GM23338 (cell line): ENCODE measurements at regions not wholly inside any gene's neighbourhood (a gene's known extent, or its start where the extent isn't known, plus 50 kb on each side); places are given as distances from the start of the nearest gene placed in this dataset.

Experiments used
- ATAC-seq: fragments of 200-7000 bp; cut with Tn5 transposase; 3 replicates; pipeline ENCODE4 v1.9.1; 2020
- DNase-seq: peaks from one replicate; pipeline ENCODE4 v3.0.0-alpha.2; 2015; ENCODE audit warnings: low spot score
- H2AFZ ChIP-seq: fragments of 200-600 bp; sonication (generic); 2 replicates; pipeline ENCODE4 v1.8.0; 2016; ENCODE audit warnings: antibody characterized with exemption, mild to moderate bottlenecking, moderate library complexity
- H3F3A ChIP-seq: fragments of 200-600 bp; sonication (generic); replicated peaks from 2 replicates; pipeline ENCODE4 v1.8.0; 2017; ENCODE audit warnings: antibody characterized with exemption, mixed run types, low read depth
- H3K27ac ChIP-seq: fragments of 200-600 bp; sonication (generic); 2 replicates; pipeline ENCODE4 v1.6.1; 2016; ENCODE audit warnings: low read depth
- H3K27me3 ChIP-seq: fragments of 200-600 bp; sonication (generic); 2 replicates; pipeline ENCODE4 v1.8.0; 2016; ENCODE audit warnings: mild to moderate bottlenecking, mixed run types, moderate library complexity; ENCODE audit not compliant: insufficient read depth
- H3K36me3 ChIP-seq: fragments of 200-600 bp; sonication (generic); 2 replicates; pipeline ENCODE4 v1.8.0; 2016; ENCODE audit warnings: mild to moderate bottlenecking; ENCODE audit not compliant: insufficient read depth
- H3K4me1 ChIP-seq: fragments of 200-600 bp; sonication (generic); 2 replicates; pipeline ENCODE4 v1.8.0; 2016; ENCODE audit warnings: mild to moderate bottlenecking, moderate library complexity; ENCODE audit not compliant: insufficient read depth
- H3K4me2 ChIP-seq: fragments of 200-600 bp; sonication (generic); 2 replicates; pipeline ENCODE4 v1.7.1; 2017; ENCODE audit warnings: mixed run types
- H3K4me3 ChIP-seq: fragments of 200-600 bp; sonication (generic); 2 replicates; pipeline ENCODE4 v1.6.1; 2016; ENCODE audit warnings: mixed run types
- H3K79me2 ChIP-seq: fragments of 200-600 bp; sonication (generic); replicated peaks from 2 replicates; pipeline ENCODE4 v1.8.0; 2017; ENCODE audit warnings: mild to moderate bottlenecking; ENCODE audit not compliant: insufficient read depth
- H3K9me2 ChIP-seq: fragments of 200-600 bp; sonication (generic); 2 replicates; pipeline ENCODE4 v1.8.0; 2017; ENCODE audit not compliant: insufficient read depth
- H4K20me1 ChIP-seq: fragments of 200-600 bp; sonication (generic); replicated peaks from 2 replicates; pipeline ENCODE4 v1.8.0; 2017; ENCODE audit warnings: mild to moderate bottlenecking; ENCODE audit not compliant: insufficient read depth
- H3K27ac Mint-ChIP-seq: 2 replicates; pipeline ENCODE4 v1.8.0; 2020; ENCODE audit warnings: inconsistent platforms, mild to moderate bottlenecking, moderate library complexity, mixed read lengths
- H3K27me3 Mint-ChIP-seq: 3 replicates; pipeline ENCODE4 v1.8.0; 2022; ENCODE audit warnings: low read depth, mild to moderate bottlenecking, moderate library complexity, mixed read lengths, inconsistent platforms; ENCODE audit not compliant: insufficient read depth, poor library complexity
- H3K36me3 Mint-ChIP-seq: 3 replicates; pipeline ENCODE4 v1.8.0; 2021; ENCODE audit warnings: low read depth, mild to moderate bottlenecking, inconsistent platforms, moderate library complexity, mixed read lengths
- H3K4me1 Mint-ChIP-seq: 3 replicates; pipeline ENCODE4 v1.8.0; 2020; ENCODE audit warnings: mild to moderate bottlenecking, inconsistent platforms, mixed read lengths
- H3K4me3 Mint-ChIP-seq: 3 replicates; pipeline ENCODE4 v1.8.0; 2021; ENCODE audit warnings: moderate library complexity, mild to moderate bottlenecking, inconsistent platforms, mixed read lengths
- H3K9me3 Mint-ChIP-seq: 3 replicates; pipeline ENCODE4 v1.8.0; 2020; ENCODE audit warnings: moderate library complexity, mild to moderate bottlenecking, inconsistent platforms, mixed read lengths
- ETS1 ChIP-seq: IDR thresholded peaks from 2 replicates; pipeline ENCODE4 v1.6.1; 2016; ENCODE audit warnings: antibody characterized with exemption
- EZH2phosphoT487 ChIP-seq: fragments of 200-600 bp; sonication (generic); IDR thresholded peaks from one replicate; pipeline ENCODE4 v1.8.1; 2018; ENCODE audit warnings: antibody characterized with exemption; ENCODE audit not compliant: unreplicated experiment
- JUNB ChIP-seq: IDR thresholded peaks from one replicate; pipeline ENCODE4 v1.6.1; 2016; ENCODE audit warnings: antibody characterized with exemption; ENCODE audit not compliant: unreplicated experiment
- NANOG ChIP-seq: IDR thresholded peaks from 2 replicates; pipeline ENCODE4 v1.6.1; 2016; ENCODE audit warnings: antibody characterized with exemption, borderline replicate concordance
- POLR2AphosphoS5 ChIP-seq: IDR thresholded peaks from 2 replicates; pipeline ENCODE4 v1.6.1; 2016; ENCODE audit warnings: antibody characterized with exemption, low read depth
- REST ChIP-seq: IDR thresholded peaks from one replicate; pipeline ENCODE4 v1.6.1; 2018; ENCODE audit warnings: antibody characterized with exemption; ENCODE audit not compliant: unreplicated experiment
- STAT1 ChIP-seq: IDR thresholded peaks from one replicate; pipeline ENCODE4 v1.6.1; 2016; ENCODE audit warnings: antibody characterized with exemption; ENCODE audit not compliant: unreplicated experiment
- ZNF114 ChIP-seq: fragments of 250-450 bp; sonication (Bioruptor Pico); IDR thresholded peaks from 2 replicates; pipeline ENCODE4 v1.5.0; 2020; ENCODE audit warnings: mild to moderate bottlenecking, moderate library complexity
- ZNF331 ChIP-seq: fragments of 250-450 bp; sonication (Bioruptor Pico); IDR thresholded peaks from 2 replicates; pipeline ENCODE4 v1.5.0; 2020; ENCODE audit warnings: low read depth, mild to moderate bottlenecking, moderate library complexity
- TF ChIP-seq, protein P1 (sequence below): fragments of 250-450 bp; sonication (Bioruptor Pico); IDR thresholded peaks from 2 replicates; pipeline ENCODE4 v1.5.0; 2020; ENCODE audit warnings: mild to moderate bottlenecking, moderate library complexity

DNA sequence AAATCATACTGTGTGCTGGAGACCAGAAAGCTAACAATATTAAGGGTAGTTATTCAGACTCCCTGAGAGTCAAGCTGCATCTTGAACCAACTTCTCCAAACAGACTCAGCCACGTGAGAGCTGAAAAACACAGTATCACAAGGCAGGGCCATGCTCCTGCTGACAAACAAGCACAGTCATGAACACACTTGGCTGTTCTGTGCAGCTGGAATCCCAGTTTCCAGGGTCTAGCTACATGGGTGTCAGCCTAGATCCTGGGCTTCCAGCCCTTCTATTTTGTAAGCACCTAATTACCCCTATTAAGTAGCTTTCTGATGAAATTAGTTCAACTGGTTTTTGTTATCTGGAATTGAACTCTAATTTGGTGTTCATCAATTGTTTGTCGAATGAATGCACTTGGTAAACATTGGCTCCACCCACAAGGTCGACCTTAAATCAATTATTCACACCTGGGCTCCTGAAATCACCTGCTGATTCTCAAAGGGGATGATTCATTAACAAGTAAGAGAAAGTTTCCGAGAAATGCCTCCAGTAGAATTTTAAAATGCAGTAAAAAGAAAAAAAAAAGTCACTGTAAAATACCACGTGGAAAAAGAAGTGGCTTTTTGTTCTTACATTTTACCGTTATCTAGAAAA, 179.3 kb downstream of the ZC3H11B start:
- Histone ChIP-seq H3K27ac (no peak overlapping the region), H2AFZ (no peak overlapping the region), H3K36me3 (no peaks in the 10 kb centered on the region), H3K79me2 (no peaks in the 10 kb centered on the region), H3K4me2 (no peak overlapping the region), H3F3A (no peaks in the 10 kb centered on the region), H3K4me1 (peaks cover 11% of the 10 kb centered on the region; the same call in 1 of the 2 replicates), H3K27me3 (no peaks in the 10 kb centered on the region), H4K20me1 (no peaks in the 10 kb centered on the region), H3K9me2 (no peaks in the 10 kb centered on the region), H3K4me3 (no peak overlapping the region)
- ATAC-seq: peak; percentile 32; the same call in 1 of the 3 replicates
- DNase-seq: peak; percentile 36
- Mint-ChIP-seq H3K4me1 (peaks cover 25% of the 10 kb centered on the region), H3K9me3 (no peaks in the 10 kb centered on the region), H3K4me3 (no peak overlapping the region), H3K36me3 (no peaks in the 10 kb centered on the region), H3K27ac (no peak overlapping the region), H3K27me3 (peaks cover 1% of the 10 kb centered on the region)
- TF ChIP-seq STAT1: no peak

- no peak for DNase-seq
- Mint-ChIP-seq H3K27ac (no peak overlapping the region; the same call in 1 of the 2 replicates), H3K4me1 (peaks cover 25% of the 10 kb centered on the region), H3K4me3 (no peak overlapping the region), H3K36me3 (no peaks in the 10 kb centered on the region), H3K9me3 (no peaks in the 10 kb centered on the region), H3K27me3 (peaks cover 1% of the 10 kb centered on the region)
- H2AFZ ChIP-seq: peak overlapping the region; percentile 54; the same call in 1 of the 2 replicates
- H3K36me3 ChIP-seq: no peaks in the 10 kb centered on the region
- no peak overlapping the region for H3K4me3 ChIP-seq
- no peaks in the 10 kb centered on the region for H4K20me1 ChIP-seq
- H3K9me2 ChIP-seq: no peaks in the 10 kb centered on the region
- H3K27ac ChIP-seq: no peak overlapping the region
- no peaks in the 10 kb centered on the region for H3F3A ChIP-seq
- no peaks in the 10 kb centered on the region for H3K79me2 ChIP-seq
- no peaks in the 10 kb centered on the region for H3K27me3 ChIP-seq
- no peak for ATAC-seq
- no peak for TF ChIP-seq POLR2AphosphoS5
- TF ChIP-seq STAT1: no peak
- TF ChIP-seq ZNF114 (CRISPR knock-in tag): no peak
- TF ChIP-seq, protein P1, sequence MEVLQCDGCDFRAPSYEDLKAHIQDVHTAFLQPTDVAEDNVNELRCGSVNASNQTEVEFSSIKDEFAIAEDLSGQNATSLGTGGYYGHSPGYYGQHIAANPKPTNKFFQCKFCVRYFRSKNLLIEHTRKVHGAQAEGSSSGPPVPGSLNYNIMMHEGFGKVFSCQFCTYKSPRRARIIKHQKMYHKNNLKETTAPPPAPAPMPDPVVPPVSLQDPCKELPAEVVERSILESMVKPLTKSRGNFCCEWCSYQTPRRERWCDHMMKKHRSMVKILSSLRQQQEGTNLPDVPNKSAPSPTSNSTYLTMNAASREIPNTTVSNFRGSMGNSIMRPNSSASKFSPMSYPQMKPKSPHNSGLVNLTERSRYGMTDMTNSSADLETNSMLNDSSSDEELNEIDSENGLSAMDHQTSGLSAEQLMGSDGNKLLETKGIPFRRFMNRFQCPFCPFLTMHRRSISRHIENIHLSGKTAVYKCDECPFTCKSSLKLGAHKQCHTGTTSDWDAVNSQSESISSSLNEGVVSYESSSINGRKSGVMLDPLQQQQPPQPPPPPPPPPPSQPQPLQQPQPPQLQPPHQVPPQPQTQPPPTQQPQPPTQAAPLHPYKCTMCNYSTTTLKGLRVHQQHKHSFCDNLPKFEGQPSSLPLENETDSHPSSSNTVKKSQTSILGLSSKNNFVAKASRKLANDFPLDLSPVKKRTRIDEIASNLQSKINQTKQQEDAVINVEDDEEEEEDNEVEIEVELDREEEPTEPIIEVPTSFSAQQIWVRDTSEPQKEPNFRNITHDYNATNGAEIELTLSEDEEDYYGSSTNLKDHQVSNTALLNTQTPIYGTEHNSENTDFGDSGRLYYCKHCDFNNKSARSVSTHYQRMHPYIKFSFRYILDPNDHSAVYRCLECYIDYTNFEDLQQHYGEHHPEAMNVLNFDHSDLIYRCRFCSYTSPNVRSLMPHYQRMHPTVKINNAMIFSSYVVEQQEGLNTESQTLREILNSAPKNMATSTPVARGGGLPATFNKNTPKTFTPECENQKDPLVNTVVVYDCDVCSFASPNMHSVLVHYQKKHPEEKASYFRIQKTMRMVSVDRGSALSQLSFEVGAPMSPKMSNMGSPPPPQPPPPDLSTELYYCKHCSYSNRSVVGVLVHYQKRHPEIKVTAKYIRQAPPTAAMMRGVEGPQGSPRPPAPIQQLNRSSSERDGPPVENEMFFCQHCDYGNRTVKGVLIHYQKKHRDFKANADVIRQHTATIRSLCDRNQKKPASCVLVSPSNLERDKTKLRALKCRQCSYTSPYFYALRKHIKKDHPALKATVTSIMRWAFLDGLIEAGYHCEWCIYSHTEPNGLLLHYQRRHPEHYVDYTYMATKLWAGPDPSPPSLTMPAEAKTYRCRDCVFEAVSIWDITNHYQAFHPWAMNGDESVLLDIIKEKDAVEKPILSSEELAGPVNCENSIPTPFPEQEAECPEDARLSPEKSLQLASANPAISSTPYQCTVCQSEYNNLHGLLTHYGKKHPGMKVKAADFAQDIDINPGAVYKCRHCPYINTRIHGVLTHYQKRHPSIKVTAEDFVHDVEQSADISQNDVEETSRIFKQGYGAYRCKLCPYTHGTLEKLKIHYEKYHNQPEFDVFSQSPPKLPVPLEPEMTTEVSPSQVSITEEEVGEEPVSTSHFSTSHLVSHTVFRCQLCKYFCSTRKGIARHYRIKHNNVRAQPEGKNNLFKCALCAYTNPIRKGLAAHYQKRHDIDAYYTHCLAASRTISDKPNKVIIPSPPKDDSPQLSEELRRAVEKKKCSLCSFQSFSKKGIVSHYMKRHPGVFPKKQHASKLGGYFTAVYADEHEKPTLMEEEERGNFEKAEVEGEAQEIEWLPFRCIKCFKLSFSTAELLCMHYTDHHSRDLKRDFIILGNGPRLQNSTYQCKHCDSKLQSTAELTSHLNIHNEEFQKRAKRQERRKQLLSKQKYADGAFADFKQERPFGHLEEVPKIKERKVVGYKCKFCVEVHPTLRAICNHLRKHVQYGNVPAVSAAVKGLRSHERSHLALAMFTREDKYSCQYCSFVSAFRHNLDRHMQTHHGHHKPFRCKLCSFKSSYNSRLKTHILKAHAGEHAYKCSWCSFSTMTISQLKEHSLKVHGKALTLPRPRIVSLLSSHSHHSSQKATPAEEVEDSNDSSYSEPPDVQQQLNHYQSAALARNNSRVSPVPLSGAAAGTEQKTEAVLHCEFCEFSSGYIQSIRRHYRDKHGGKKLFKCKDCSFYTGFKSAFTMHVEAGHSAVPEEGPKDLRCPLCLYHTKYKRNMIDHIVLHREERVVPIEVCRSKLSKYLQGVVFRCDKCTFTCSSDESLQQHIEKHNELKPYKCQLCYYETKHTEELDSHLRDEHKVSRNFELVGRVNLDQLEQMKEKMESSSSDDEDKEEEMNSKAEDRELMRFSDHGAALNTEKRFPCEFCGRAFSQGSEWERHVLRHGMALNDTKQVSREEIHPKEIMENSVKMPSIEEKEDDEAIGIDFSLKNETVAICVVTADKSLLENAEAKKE (CRISPR knock-in tag): no peak
- no peak for TF ChIP-seq ETS1
- no peak for TF ChIP-seq ZNF331 (CRISPR knock-in tag)
- TF ChIP-seq JUNB: no peak
- no peak for TF ChIP-seq REST
- TF ChIP-seq NANOG: no peak
- TF ChIP-seq EZH2phosphoT487: no peak
- H3K4me1 ChIP-seq: peaks cover 11% of the 10 kb centered on the region; the same call in 1 of the 2 replicates
- no peak overlapping the region for H3K4me2 ChIP-seq
Observed at GRCh38 chr1:219433001-219433400, 179.9 kb downstream of the ZC3H11B start.
